Sigmoid colon (tissue), 4 donors: ENCODE measurements at regions not wholly inside any gene's neighbourhood (a gene's known extent, or its start where the extent isn't known, plus 50 kb on each side); places are given as distances from the start of the nearest gene placed in this dataset.

Experiments
- CTCF ChIP-seq, 4 experiments: fragments of 450-650 bp in 3 of 4; fragments of 200-600 bp in 1 of 4; IDR thresholded peaks; one replicate each; pipeline ENCODE4 v1.5.1; 2016 to 2019; ENCODE audit warnings: antibody characterized with exemption in 4 of 4, mild to moderate bottlenecking in 3 of 4, moderate library complexity in 2 of 4
- POLR2AphosphoS5 ChIP-seq, 4 donors: sonication (generic); formaldehyde crosslinking; IDR thresholded peaks; one replicate each; pipeline ENCODE4 v1.6.1; 2017; ENCODE audit warnings: antibody characterized with exemption in 4 of 4

DNA sequence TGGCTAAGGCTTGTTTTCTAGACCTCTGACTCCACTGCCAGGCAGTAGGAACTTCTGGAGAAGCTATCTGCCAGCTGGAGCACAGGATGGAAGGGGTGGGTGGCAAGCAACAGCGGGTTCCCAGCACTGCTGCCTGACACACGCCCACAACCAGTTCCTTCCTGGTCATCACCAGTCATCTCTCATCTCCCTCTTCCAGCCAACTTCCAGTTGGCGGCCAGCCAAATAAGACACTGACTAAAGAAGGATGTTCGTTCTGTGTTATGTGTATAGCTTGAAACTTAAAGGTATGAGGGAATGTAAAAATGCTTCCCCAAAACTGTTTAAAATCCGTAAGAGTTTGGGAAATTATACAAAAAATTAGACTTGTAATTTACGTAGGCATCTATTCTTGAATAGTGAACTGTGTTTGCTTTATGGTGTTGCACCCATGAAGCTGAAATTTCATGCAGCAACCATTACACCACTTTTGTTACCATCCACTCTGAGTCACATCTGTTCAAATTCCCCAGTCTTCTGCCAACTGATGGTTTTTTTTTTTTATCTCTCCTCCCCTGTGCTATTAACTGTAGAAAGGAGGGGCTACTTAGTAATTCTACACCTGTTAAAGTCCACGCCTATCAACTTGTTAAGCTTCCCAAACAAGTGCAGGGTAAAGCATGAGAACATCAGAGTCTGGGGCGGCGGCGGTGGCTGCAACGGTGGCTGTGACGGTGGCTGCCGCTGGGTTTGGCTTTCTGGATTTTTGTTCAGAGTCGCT is 86.2 kb upstream of the FRY start:
- TF ChIP-seq POLR2AphosphoS5 (IDR thresholded peaks at IDR 0.05), result no peak
- no peak for TF ChIP-seq CTCF (IDR thresholded peaks at IDR 0.05)
